Activated T-cell treated with anti-CD3 and anti-CD28 coated beads for 48 hours (primary cell): ENCODE measurements at regions not wholly inside any gene's neighbourhood (a gene's known extent, or its start where the extent isn't known, plus 50 kb on each side); places are given as distances from the start of the nearest gene placed in this dataset.

ENCODE experiments used
- DNase-seq: peaks from one replicate; pipeline ENCODE4 v3.0.0-alpha.2; 2020; ENCODE audit warnings: low read depth

GRCh38 chr4:181611033-181611711 lies 632.0 kb upstream of the TENM3 start:
- DNase-seq: no peak

GRCh38 chr4:181611946-181612600 lies 631.1 kb upstream of the TENM3 start:
- no peak for DNase-seq

- DNase-seq: no peak
Measured at GRCh38 chr4:181613200-181613599, 630.0 kb upstream of the TENM3 start.

- DNase-seq: no peak
Measured at GRCh38 chr4:181618038-181618618, 625.1 kb upstream of the TENM3 start.

- no peak for DNase-seq
Measured at GRCh38 chr4:181618896-181619295, 624.3 kb upstream of the TENM3 start.

GRCh38 chr4:181619651-181620050 lies 623.6 kb upstream of the TENM3 start:
- no peak for DNase-seq

- DNase-seq: no peak
Measured at GRCh38 chr4:181637186-181638105, 605.8 kb upstream of the TENM3 start.

GRCh38 chr4:181643466-181643865 lies 599.7 kb upstream of the TENM3 start:
- DNase-seq: no peak

GRCh38 chr4:181645489-181645888 lies 597.7 kb upstream of the TENM3 start:
- no peak for DNase-seq

- no peak for DNase-seq
Measured at GRCh38 chr4:181646864-181647263, 596.3 kb upstream of the TENM3 start.

- DNase-seq: no peak
Measured at GRCh38 chr4:181647396-181648147, 595.6 kb upstream of the TENM3 start.

- no peak for DNase-seq
Measured at GRCh38 chr4:181650033-181650825, 593.0 kb upstream of the TENM3 start.

- no peak for DNase-seq
Measured at GRCh38 chr4:181656748-181657147, 586.5 kb upstream of the TENM3 start.

- no peak for DNase-seq
Measured at GRCh38 chr4:181659202-181659601, 584.0 kb upstream of the TENM3 start.

- DNase-seq: no peak
Measured at GRCh38 chr4:181659876-181660275, 583.3 kb upstream of the TENM3 start.

GRCh38 chr4:181661090-181661489 lies 582.1 kb upstream of the TENM3 start:
- DNase-seq: no peak

GRCh38 chr4:181661923-181662322 lies 581.3 kb upstream of the TENM3 start:
- DNase-seq: no peak

- no peak for DNase-seq
Measured at GRCh38 chr4:181662383-181662782, 580.8 kb upstream of the TENM3 start.

- no peak for DNase-seq
Measured at GRCh38 chr4:181670506-181670905, 572.7 kb upstream of the TENM3 start.

- DNase-seq: no peak
Measured at GRCh38 chr4:181671672-181672071, 571.5 kb upstream of the TENM3 start.

GRCh38 chr4:181672751-181673150 lies 570.5 kb upstream of the TENM3 start:
- DNase-seq: no peak
